DMS 273 (cell line): ENCODE measurements at regions not wholly inside any gene's neighbourhood (a gene's known extent, or its start where the extent isn't known, plus 50 kb on each side); places are given as distances from the start of the nearest gene placed in this dataset.
"Not testable (repeated sequence)": the region's sequence is repeated elsewhere in the genome, so short reads cannot be mapped to it uniquely, and the experiment has no call there.

Experiments used
- DNase-seq: peaks from one replicate; lab custom pipeline; 2025; ENCODE audit not compliant: unreplicated experiment; lab: John Stamatoyannopoulos, UW

- no peak for DNase-seq
Measured at GRCh38 chr18:25590456-25590855, 238.5 kb upstream of the ZNF521 start.

- peak; percentile 4 for DNase-seq
Measured at GRCh38 chr18:25587545-25587944, 235.6 kb upstream of the ZNF521 start.

- no peak for DNase-seq
Measured at GRCh38 chr18:25568986-25569385, 217.0 kb upstream of the ZNF521 start.

- no peak for DNase-seq
Measured at GRCh38 chr18:25563816-25564683, 212.1 kb upstream of the ZNF521 start.

- DNase-seq = no peak
Measured at GRCh38 chr18:25563346-25563745, 211.4 kb upstream of the ZNF521 start.

- DNase-seq = peak; percentile 57
Measured at GRCh38 chr18:25561918-25562317, 210.0 kb upstream of the ZNF521 start.

GRCh38 chr18:25560369-25560768, 208.4 kb upstream of the ZNF521 start:
- DNase-seq = no peak

- no peak for DNase-seq
Measured at GRCh38 chr18:25557011-25557410, 205.0 kb upstream of the ZNF521 start.

GRCh38 chr18:25553631-25554263, 201.8 kb upstream of the ZNF521 start:
- DNase-seq = no peak

GRCh38 chr18:25544546-25545287, 192.8 kb upstream of the ZNF521 start:
- DNase-seq = no peak

GRCh38 chr18:25538175-25538922, 186.4 kb upstream of the ZNF521 start:
- no peak for DNase-seq

GRCh38 chr18:25535495-25535894, 183.5 kb upstream of the ZNF521 start:
- no peak for DNase-seq

GRCh38 chr18:25534401-25534800, 182.4 kb upstream of the ZNF521 start:
- DNase-seq = no peak

GRCh38 chr18:25533218-25533617, 181.3 kb upstream of the ZNF521 start:
- no peak for DNase-seq

- no peak for DNase-seq
Measured at GRCh38 chr18:25531207-25531606, 179.2 kb upstream of the ZNF521 start.

- DNase-seq = not testable (repeated sequence)
Measured at GRCh38 chr18:25525789-25526188, 173.8 kb upstream of the ZNF521 start.

GRCh38 chr18:25518716-25519053, 166.7 kb upstream of the ZNF521 start:
- no peak for DNase-seq

GRCh38 chr18:25517881-25518715, 166.1 kb upstream of the ZNF521 start:
- DNase-seq = no peak

GRCh38 chr18:25516747-25517498, 165.0 kb upstream of the ZNF521 start:
- DNase-seq = no peak

- DNase-seq = no peak
Measured at GRCh38 chr18:25516121-25516520, 164.2 kb upstream of the ZNF521 start.
